ENCODE measurements at regions not wholly inside any gene's neighbourhood (a gene's known extent, or its start where the extent isn't known, plus 50 kb on each side); places are given as distances from the start of the nearest gene placed in this dataset.

GRCh38 chr12:127311720-127312364, 955.1 kb upstream of the TMEM132C start:
- intact Hi-C loops (cut with micrococcal nuclease): no loop called here
- ATAC-seq: no peak
- DNase-seq: no peak

- ATAC-seq (no peak), DNase-seq (no peak)
- intact Hi-C loops (cut with micrococcal nuclease): no loop called here
Observed at GRCh38 chr12:127324681-127325080, 942.3 kb upstream of the TMEM132C start.

- ATAC-seq (no peak), DNase-seq (no peak)
- intact Hi-C loops (cut with micrococcal nuclease): no loop called here
Observed at GRCh38 chr12:127327986-127328385, 939.0 kb upstream of the TMEM132C start.

- intact Hi-C loops (cut with micrococcal nuclease): no loop called here
- ATAC-seq: no peak
- no peak for DNase-seq
Observed at GRCh38 chr12:127328867-127329266, 938.1 kb upstream of the TMEM132C start.

GRCh38 chr12:127334365-127334764, 932.6 kb upstream of the TMEM132C start:
- intact Hi-C loops (cut with micrococcal nuclease): no loop called here
- no peak for ATAC-seq
- DNase-seq: no peak

GRCh38 chr12:127334912-127335644, 931.9 kb upstream of the TMEM132C start:
- intact Hi-C loops (cut with micrococcal nuclease): no loop called here

GRCh38 chr12:127336416-127336815, 930.6 kb upstream of the TMEM132C start:
- DNase-seq (no peak), ATAC-seq (no peak)
- intact Hi-C loops (cut with micrococcal nuclease): no loop called here

More at GRCh38 chr12:127334912-127335644, 931.9 kb upstream of the TMEM132C start:
- ATAC-seq (no peak), DNase-seq (no peak)

- intact Hi-C loops (cut with micrococcal nuclease): no loop called here
- no peak for ATAC-seq
- no peak for DNase-seq
Observed at GRCh38 chr12:127339065-127339464, 927.9 kb upstream of the TMEM132C start.

- ATAC-seq (no peak), DNase-seq (no peak)
- intact Hi-C loops (cut with micrococcal nuclease): no loop called here
Observed at GRCh38 chr12:127340381-127340780, 926.6 kb upstream of the TMEM132C start.

- intact Hi-C loops (cut with micrococcal nuclease): no loop called here
- DNase-seq: no peak
- no peak for ATAC-seq
Observed at GRCh38 chr12:127342861-127343260, 924.1 kb upstream of the TMEM132C start.

GRCh38 chr12:127343940-127344339, 923.0 kb upstream of the TMEM132C start:
- intact Hi-C loops (cut with micrococcal nuclease): no loop called here
- ATAC-seq (no peak), DNase-seq (no peak)

GRCh38 chr12:127351481-127352010, 915.4 kb upstream of the TMEM132C start:
- DNase-seq (no peak), ATAC-seq (no peak)
- intact Hi-C loops (cut with micrococcal nuclease): no loop called here

- ATAC-seq (no peak), DNase-seq (no peak)
- intact Hi-C loops (cut with micrococcal nuclease): no loop called here
Observed at GRCh38 chr12:127355061-127355841, 911.7 kb upstream of the TMEM132C start.

- no peak for DNase-seq
- intact Hi-C loops (cut with micrococcal nuclease): no loop called here
- no peak for ATAC-seq
Observed at GRCh38 chr12:127358888-127359287, 908.1 kb upstream of the TMEM132C start.

- no peak for DNase-seq
- intact Hi-C loops (cut with micrococcal nuclease): no loop called here
- ATAC-seq: no peak
Observed at GRCh38 chr12:127360580-127360979, 906.4 kb upstream of the TMEM132C start.

GRCh38 chr12:127362121-127362520, 904.8 kb upstream of the TMEM132C start:
- intact Hi-C loops (cut with micrococcal nuclease): no loop called here
- no peak for ATAC-seq
- no peak for DNase-seq

GRCh38 chr12:127363392-127363791, 903.6 kb upstream of the TMEM132C start:
- DNase-seq (no peak), ATAC-seq (no peak)
- intact Hi-C loops (cut with micrococcal nuclease): no loop called here

GRCh38 chr12:127373559-127373958, 893.4 kb upstream of the TMEM132C start:
- no peak for ATAC-seq
- intact Hi-C loops (cut with micrococcal nuclease): no loop called here
- no peak for DNase-seq

- no peak for ATAC-seq
- intact Hi-C loops (cut with micrococcal nuclease): no loop called here
- DNase-seq: no peak
Observed at GRCh38 chr12:127374447-127374846, 892.5 kb upstream of the TMEM132C start.

- intact Hi-C loops (cut with micrococcal nuclease): no loop called here
- DNase-seq: peak; percentile 49
Observed at GRCh38 chr12:127381043-127381668, 885.8 kb upstream of the TMEM132C start.

More at GRCh38 chr12:127381043-127381668, 885.8 kb upstream of the TMEM132C start:
- ATAC-seq: peak; percentile 61
